AG04450 (cell line): ENCODE measurements at regions not wholly inside any gene's neighbourhood (a gene's known extent, or its start where the extent isn't known, plus 50 kb on each side); places are given as distances from the start of the nearest gene placed in this dataset.

Experiments used
- CTCF ChIA-PET: fragments of 300-600, 350-600 bp; formaldehyde crosslinking; extraction: SDS; loops from one replicate; lab custom pipeline; 2022; ENCODE audit warnings: antibody characterized with exemption, inconsistent platforms; lab: Charles Lee
- POLR2A ChIA-PET: fragments of 350-600 bp; formaldehyde crosslinking; extraction: SDS; loops from one replicate; lab custom pipeline; 2021; ENCODE audit warnings: antibody characterized with exemption, inconsistent platforms; lab: Yijun Ruan, JAX
- DNase-seq: peaks from one replicate; pipeline ENCODE4 v3.0.0-alpha.2; 2011; ENCODE audit warnings: low read depth, low spot score
- H3K27ac ChIP-seq: one replicate; pipeline ENCODE4 v1.5.1; 2012; ENCODE audit warnings: low read depth, low read length, control low read depth
- H3K27me3 ChIP-seq: one replicate; pipeline ENCODE4 v1.6.0; 2012; ENCODE audit warnings: low read length; ENCODE audit not compliant: control insufficient read depth, insufficient read depth
- H3K4me3 ChIP-seq: 2 replicates; pipeline ENCODE4 v1.5.1; 2011; ENCODE audit warnings: mild to moderate bottlenecking, low read depth, low read length, control low read depth
- H3K9me3 ChIP-seq: 2 replicates; pipeline ENCODE4 v1.5.1; 2012; ENCODE audit warnings: low read length; ENCODE audit not compliant: control insufficient read depth, insufficient read depth
- CTCF ChIP-seq: IDR thresholded peaks from 2 replicates; pipeline ENCODE4 v1.5.1; 2011; ENCODE audit warnings: low read depth, low read length, control low read depth, inconsistent platforms

DNA sequence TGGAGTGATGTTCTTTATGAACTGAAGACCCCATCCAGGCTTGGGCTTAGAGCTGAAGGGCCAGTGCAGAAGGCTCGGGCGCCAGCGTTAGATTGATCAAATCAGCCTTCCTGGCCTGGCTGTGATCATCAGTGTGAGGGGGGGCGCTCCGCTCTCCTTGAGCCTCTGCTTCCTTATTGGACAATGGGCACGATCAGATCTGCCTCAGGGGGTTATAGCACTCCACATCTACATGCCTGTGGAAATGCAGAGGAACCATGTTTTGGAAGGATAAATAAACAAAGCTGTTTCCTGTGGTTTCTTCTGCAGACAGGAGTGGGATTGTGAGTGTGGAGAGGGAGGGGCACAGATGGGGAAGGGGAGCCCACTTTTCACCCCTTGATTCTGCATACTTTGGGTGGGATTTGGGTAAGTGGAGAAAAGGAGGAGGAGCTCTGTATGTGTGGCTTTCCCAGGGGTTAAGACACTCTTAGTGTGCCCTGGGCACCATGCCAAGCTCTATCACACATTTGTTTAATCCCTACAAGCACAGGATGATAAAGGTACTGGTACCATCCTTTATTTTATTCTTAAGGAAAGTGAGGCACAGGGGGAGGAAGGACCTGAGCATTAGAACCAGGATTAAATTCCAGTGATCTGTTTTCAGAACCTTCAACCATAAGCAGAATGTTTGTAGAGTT lies 150.5 kb downstream of the EN1 start:
- H3K9me3 ChIP-seq = no peaks in the 10 kb centered on the region
- H3K4me3 ChIP-seq = no peak overlapping the region
- POLR2A ChIA-PET = no interaction called here
- no peak for DNase-seq
- TF ChIP-seq CTCF = no peak
- no peak overlapping the region for H3K27ac ChIP-seq
- CTCF ChIA-PET = no interaction called here
- peaks cover 2% of the 10 kb centered on the region for H3K27me3 ChIP-seq

DNA sequence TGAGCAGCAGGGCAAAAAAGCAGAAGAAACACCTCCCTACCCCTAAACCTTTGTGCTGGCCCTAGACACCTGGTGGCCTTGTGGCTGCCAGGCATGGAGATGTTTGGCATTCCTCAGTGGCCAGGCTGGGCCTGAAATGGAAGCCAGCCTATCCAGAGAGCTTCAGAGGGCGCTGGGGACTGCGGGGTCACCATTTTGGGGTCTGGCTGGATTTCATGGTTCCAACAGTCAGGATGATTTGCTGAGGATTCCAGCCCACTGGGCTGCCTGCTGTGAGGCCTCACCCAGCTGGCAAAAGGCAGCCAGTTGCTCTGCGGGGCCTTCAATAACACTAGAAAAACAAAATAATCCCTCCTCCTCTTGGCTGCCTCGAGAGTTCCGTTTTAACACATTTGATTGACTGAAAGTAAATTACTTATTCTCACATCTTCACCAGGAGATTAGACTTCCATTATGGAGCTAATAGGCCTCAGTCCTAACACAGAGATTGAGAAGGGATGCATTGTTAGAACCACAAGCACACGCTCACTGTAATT lies 154.1 kb downstream of the EN1 start:
- TF ChIP-seq CTCF = no peak
- POLR2A ChIA-PET = no interaction called here
- Histone ChIP-seq H3K4me3 (no peak overlapping the region), H3K27me3 (peaks cover 2% of the 10 kb centered on the region), H3K27ac (no peak overlapping the region), H3K9me3 (no peaks in the 10 kb centered on the region)
- no peak for DNase-seq
- CTCF ChIA-PET = no interaction called here

- peaks cover 2% of the 10 kb centered on the region for H3K27me3 ChIP-seq
Observed at GRCh38 chr2:118689874-118690273, 157.6 kb downstream of the EN1 start.

DNA sequence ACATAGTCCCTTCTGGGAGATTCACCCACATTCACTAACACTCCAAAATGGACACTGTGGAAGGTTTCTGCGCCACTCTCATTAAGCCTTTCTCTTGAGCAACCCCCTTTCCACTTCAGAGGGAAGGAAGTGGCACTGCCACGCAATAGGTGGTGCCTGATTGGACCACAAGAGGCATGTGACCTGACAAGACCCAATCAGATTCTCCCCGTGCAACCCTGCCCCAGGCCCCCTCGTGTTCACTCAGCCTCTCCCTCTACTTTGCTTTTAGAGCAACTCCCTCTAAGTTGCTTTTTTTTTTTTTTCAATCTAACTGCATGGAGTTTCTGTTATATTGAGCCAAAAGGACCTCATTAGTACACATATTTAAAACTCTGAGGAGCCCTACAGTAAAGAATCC lies 158.0 kb downstream of the EN1 start:
- Histone ChIP-seq H3K9me3 (no peaks in the 10 kb centered on the region), H3K4me3 (no peak overlapping the region), H3K27me3 (peaks cover 2% of the 10 kb centered on the region), H3K27ac (no peak overlapping the region)
- CTCF ChIA-PET = no interaction called here
- no peak for DNase-seq
- no peak for TF ChIP-seq CTCF
- POLR2A ChIA-PET = no interaction called here

More at GRCh38 chr2:118689874-118690273, 157.6 kb downstream of the EN1 start:
- ChIA-PET POLR2A (no interaction called here), CTCF (no interaction called here)
- Histone ChIP-seq H3K9me3 (no peaks in the 10 kb centered on the region), H3K4me3 (no peak overlapping the region), H3K27ac (no peak overlapping the region)
- no peak for DNase-seq
- no peak for TF ChIP-seq CTCF

DNA sequence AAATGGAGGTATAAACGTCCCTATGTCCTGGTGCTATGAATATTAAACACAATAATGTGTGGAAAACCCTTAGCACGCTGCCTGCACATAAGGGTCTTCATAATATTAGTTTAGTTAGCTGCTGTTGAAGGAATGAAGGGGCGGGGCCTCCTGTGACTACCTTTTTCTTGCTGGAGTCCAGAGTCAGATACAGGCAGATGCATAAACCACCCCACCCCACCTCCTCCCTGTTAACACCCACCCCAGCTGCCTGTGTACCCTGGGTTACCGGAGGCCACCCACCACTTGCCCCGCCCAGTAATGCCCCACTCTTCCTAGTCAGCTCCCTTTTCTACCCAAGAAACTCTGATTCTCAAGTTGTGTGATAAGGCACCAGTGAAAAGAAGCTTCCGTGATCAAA lies 158.4 kb downstream of the EN1 start:
- no peak for DNase-seq
- TF ChIP-seq CTCF = no peak

More for the DNA sequence above, 158.4 kb downstream of the EN1 start:
- Histone ChIP-seq H3K27ac (no peak overlapping the region), H3K9me3 (no peaks in the 10 kb centered on the region), H3K4me3 (no peak overlapping the region), H3K27me3 (peaks cover under 1% of the 10 kb centered on the region)
- POLR2A ChIA-PET = no interaction called here
- CTCF ChIA-PET = interaction anchor here (1.4 kb wide), 1 partner anchor 167 kb away, joined by 3 read pairs; no protein-coding TSS in a partner anchor
